HG03460 (cell line): ENCODE measurements at regions not wholly inside any gene's neighbourhood (a gene's known extent, or its start where the extent isn't known, plus 50 kb on each side); places are given as distances from the start of the nearest gene placed in this dataset.

Experiments used
- ATAC-seq: cut with Tn5 transposase; IDR thresholded peaks from one replicate; pipeline ENCODE4 v1.9.1; 2021; ENCODE audit not compliant: unreplicated experiment

- ATAC-seq, result no peak
Observed at GRCh38 chr20:23232679-23233308, 117.8 kb upstream of the NXT1 start.

GRCh38 chr20:23232219-23232581, 118.4 kb upstream of the NXT1 start:
- no peak for ATAC-seq

DNA sequence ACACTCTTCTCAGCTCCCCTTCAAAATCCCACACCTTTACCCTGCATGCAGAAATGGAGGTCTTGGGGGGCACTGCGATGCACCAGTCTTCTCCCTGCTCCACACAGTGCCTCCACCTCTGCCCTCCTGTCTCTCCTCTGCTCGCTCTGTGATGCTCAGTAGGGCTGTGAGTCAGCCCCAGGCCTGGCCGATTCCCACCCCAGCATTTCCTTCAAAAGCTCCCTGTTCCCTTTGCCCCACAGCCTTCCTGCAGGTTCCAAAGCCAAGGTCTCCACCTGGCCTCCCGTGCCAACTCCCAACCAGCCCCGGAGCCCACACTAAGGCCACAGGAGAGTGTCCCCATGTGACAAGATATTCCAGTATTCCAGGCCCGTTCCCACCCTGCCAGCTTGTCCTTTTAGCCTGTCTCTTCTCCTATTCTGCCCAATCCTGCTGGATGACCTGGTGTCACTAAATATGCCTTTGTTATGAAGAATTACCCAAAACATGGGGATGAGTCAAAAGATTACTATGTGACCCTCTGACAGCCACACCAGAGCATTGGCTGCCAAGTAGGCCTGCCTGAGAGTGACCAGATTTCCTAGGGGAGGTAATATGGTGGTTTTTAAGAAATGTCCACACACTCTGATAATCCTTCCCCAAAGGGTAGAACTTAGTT, 118.9 kb upstream of the NXT1 start:
- ATAC-seq, result no peak

DNA sequence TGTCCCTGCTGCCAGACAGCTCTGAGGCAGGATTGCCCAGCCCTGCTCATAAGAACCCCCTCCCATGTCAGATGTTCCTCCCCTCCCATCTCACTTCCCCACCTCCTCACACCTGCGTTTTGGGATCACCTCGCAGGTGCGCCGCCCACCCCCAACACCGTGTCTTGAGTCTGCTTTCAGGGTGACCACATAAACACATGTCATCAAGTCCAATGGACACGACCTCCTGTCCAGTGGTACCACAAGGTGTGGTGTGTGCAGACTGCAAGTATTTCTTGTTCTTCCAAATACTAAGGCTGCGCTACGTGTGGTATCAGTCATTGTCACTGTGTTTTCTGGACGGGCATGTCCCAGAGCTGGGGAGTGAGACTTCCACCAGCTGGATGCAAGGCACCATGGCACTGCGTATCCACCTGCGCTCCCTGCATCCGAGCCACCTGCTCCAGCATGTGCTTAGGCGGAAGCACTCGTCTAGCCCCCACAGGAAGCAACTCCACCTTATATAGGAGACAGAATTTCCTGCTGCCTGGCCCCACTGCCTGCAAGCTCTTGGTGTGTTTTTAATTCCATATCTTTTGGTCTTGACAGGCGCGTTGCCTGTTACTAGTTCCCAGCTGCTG, 119.7 kb upstream of the NXT1 start:
- ATAC-seq, result no peak

DNA sequence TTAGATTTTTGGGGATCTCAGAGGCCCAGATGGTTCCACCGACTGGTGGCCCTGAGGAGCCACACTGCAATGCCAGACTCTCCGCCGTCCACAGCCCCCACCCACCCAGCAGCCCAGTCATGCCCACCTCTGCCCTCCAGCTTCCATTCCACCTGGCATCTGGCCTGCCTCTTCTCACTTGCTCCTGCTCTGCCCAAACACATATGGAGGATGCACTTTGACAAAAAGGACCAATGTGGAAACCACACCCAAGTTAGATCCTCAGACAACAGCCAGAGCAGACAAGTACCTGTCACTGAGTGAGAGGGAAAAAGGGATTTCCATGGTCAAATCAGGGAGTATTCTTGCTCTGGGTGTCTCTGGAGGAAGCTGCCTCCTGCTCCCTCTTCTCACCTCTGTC, 120.6 kb upstream of the NXT1 start:
- no peak for ATAC-seq

DNA sequence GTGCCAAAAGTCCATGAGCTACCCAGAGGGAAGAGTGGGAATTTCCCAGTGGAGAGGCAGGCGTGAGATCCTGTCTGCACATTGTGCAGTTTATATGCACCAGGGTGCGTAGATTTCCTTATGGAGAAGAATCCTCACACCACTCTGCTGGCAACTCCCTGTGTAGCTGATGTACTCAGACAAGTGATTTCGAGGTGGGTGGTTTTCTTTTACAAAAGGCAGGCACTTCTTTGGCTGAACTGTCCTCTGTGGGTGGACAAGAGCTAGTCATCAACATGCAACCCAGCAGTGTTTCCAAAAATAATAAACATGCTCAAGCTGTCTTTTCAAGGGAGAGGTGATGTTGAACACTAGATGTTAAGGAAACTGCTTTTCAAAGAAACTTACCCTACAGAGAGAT, 121.7 kb upstream of the NXT1 start:
- ATAC-seq, result no peak

- no peak for ATAC-seq
Observed at GRCh38 chr20:23227976-23228375, 122.6 kb upstream of the NXT1 start.

GRCh38 chr20:23227274-23227673, 123.3 kb upstream of the NXT1 start:
- ATAC-seq, result no peak

DNA sequence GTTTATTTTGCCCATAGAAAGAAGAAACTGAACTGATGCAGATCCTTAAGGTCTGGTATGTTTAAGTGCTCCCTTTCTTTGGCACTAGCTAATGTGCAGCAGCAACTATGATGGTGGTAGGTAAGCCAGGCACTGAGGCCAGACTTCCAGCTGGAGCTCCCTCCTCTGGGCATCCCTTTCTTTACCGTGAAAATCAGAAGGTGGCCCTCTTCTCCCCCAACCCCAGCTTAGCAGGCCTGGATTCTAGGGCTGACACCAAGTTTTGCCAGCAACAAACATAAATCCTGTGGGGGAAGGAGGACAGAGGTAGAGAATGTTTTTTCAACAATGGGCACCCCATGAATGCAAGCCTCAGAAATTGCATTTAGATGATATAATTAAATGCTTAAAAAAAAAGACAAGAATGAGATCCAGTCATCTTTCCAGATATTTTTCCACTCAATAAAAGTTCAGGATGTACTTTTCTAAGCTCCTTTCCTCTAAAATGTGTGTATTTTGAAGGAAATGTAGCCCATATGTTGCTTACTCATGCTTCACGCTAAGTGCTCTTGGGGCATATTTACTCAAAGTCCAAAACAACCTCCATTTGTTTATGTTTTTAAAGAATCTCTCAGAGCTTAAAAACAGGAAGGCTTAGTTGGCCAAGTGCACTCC, 123.9 kb upstream of the NXT1 start:
- no peak for ATAC-seq

GRCh38 chr20:23225407-23226060, 125.1 kb upstream of the NXT1 start:
- no peak for ATAC-seq

- ATAC-seq, result no peak
Observed at GRCh38 chr20:23224806-23225205, 125.8 kb upstream of the NXT1 start.

DNA sequence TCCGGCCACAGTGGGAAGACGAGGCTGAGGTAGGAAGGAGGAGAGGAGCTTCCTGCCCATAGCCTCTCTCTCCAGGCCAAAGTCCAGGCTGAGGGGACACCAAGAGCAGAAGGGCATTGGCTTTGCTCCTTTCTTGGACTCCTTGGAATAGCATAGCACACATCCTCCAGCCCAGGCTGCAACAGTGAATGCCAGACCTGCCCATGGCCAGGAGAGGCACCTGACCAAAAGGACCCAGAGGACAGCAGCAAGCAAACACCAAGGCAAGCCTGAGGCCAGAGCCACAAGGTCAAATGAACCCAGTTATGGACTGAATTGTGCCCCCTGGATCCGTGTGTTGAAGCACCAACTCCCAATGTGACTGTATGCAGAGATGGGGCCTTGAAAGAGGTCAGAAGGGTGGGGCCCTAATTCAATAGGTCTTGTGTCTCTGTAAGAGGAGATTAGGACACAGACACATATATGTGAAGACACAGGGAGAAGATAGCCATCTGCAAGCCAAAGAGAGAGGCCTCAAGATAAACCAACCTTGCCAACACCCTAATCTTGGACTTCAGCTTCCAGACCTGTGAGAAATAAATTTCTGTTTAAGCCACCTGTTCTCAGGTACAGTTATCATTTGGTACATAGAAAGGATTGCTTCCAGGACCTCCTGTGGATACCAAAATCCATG, 126.5 kb upstream of the NXT1 start:
- ATAC-seq, result no peak

- ATAC-seq, result no peak
Observed at GRCh38 chr20:23222531-23223200, 127.9 kb upstream of the NXT1 start.

GRCh38 chr20:23217023-23217422, 130.9 kb upstream of the CD93 start:
- no peak for ATAC-seq

- ATAC-seq, result no peak
Observed at GRCh38 chr20:23215344-23215995, 129.3 kb upstream of the CD93 start.

DNA sequence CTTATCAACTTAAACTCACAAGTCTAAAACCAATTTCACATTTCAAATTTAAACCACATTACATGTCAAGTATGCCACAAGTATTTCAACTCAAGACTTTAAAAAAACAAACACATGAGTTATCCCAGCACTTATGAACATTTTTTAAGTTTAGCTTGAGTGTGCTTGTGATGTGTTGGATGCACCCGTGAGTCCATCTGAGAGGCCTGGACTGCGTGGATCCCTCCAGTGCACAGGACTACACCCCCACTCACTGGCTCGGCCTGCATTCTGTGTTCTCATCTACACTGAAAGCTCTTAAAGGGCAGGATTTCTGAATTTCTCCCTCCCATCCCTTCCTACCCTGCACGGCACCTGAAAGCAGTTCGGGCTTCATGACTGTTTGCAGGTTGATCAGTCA, 128.8 kb upstream of the CD93 start:
- ATAC-seq, result no peak

DNA sequence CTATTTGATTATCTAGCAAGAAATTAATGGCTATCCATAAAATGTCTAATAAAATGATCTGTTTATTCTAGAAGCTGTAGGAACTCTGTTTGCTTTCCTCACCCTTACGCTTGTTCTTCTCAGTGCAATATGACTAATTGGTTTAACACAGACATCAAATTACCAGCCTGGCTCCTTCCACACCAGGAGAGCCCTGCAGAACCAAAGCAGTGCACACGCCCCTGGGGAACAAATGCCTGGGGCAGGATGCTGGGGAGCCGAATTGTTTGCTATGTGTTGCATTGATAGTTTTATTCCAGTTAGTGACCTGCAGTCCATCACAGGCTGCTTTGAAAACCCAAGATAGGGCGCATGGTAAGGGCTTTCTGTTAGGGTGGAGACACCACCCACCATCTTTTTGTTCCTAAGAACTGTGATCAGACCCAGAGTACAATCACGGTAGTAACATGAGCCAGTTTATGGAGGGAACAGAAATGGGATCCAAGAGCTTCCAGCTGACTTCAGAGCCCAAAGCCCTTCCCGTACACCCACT, 126.4 kb upstream of the CD93 start:
- ATAC-seq, result no peak

GRCh38 chr20:23212011-23212410, 125.9 kb upstream of the CD93 start:
- ATAC-seq, result no peak

DNA sequence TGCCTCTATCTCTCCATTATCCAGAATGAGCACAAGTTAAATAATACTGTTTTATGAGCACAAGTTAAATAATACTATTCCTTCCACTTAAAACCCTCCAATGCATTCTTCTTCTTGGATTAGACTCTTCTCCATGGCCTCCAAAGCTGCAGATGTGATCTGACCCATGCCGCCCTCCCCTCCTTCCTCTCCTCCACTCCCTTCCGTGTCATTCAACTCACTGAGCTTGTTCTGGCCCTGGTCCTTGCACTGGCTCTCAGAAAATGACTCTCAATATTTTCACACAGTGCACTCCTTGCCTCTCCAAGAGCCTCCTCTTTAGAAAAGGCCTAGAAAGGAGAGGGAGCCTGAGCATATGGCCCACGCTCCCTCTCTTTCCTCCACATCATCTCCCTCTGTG, 125.0 kb upstream of the CD93 start:
- no peak for ATAC-seq
